ENCODE measurements at regions not wholly inside any gene's neighbourhood (a gene's known extent, or its start where the extent isn't known, plus 50 kb on each side); places are given as distances from the start of the nearest gene placed in this dataset.

DNA sequence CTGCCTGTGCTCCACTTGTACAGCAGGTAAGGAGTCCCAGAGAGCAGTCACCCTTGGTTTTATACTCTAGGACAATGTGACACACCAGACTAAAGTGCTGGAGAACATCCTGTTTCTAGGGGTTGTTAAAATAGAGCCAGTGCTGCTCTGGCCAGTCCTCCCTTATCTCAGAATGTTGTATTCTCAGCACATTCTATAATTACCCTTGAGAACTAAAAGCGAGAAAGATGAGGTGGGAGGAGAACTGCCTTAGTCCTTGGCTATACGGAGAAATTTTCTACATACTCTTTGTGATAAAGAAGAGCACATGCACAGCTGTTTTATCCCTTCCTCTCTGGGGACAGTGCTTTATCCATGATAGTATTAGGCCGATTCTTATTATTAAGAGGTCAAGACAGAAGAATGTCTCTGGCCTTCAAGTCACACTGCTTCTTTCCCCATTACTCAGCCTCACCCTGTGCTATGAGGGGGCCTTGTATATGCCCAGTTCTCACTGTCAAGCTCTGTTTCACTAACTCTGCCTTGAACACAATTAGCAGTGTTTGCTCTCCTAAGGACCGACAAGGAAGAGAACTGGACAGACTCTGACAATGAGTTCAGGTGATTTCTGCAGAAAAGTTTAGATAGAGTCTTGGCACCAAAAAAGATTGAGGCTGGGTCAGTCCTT lies 385.8 kb downstream of the TRIB2 start:
- Histone ChIP-seq H3K36me3 (ENCODE audit: insufficient read depth, low read length) (no peaks in the 10 kb centered on the region), H3K27me3 (ENCODE audit: insufficient read depth, low read length, poor library complexity) (no peaks in the 10 kb centered on the region), H3K9me3 (ENCODE audit: insufficient read depth, low read length, severe bottlenecking) (no peaks in the 10 kb centered on the region), H4K20me1 (ENCODE audit: insufficient read depth, low read length) (no peaks in the 10 kb centered on the region), H3K9ac (ENCODE audit: low read depth, low read length) (no peak overlapping the region), H3K79me2 (ENCODE audit: insufficient read depth, low read length) (no peaks in the 10 kb centered on the region), H3K4me2 (ENCODE audit: insufficient read depth, low read length) (no peak overlapping the region), H3K27ac (ENCODE audit: low read length) (no peak overlapping the region), H3K4me3 (ENCODE audit: low read depth in 1 of 2, low read length in 2 of 2) (no peak overlapping the region), H3K4me1 (ENCODE audit: insufficient read depth, low read length) (no peaks in the 10 kb centered on the region), H2AFZ (ENCODE audit: low read depth, low read length) (no peak overlapping the region)
- no peak for ATAC-seq (ENCODE audit: insufficient read depth, low read depth)
- no peak for TF ChIP-seq EZH2 (IDR thresholded peaks at IDR 0.05; ENCODE audit: borderline replicate concordance, low read depth, low read length, severe bottlenecking)
- TF ChIP-seq, protein P1, sequence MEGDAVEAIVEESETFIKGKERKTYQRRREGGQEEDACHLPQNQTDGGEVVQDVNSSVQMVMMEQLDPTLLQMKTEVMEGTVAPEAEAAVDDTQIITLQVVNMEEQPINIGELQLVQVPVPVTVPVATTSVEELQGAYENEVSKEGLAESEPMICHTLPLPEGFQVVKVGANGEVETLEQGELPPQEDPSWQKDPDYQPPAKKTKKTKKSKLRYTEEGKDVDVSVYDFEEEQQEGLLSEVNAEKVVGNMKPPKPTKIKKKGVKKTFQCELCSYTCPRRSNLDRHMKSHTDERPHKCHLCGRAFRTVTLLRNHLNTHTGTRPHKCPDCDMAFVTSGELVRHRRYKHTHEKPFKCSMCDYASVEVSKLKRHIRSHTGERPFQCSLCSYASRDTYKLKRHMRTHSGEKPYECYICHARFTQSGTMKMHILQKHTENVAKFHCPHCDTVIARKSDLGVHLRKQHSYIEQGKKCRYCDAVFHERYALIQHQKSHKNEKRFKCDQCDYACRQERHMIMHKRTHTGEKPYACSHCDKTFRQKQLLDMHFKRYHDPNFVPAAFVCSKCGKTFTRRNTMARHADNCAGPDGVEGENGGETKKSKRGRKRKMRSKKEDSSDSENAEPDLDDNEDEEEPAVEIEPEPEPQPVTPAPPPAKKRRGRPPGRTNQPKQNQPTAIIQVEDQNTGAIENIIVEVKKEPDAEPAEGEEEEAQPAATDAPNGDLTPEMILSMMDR (IDR thresholded peaks at IDR 0.05; ENCODE audit: borderline replicate concordance, extremely low read depth, low read length, poor library complexity, severe bottlenecking): no peak
- no peak for DNase-seq

DNA sequence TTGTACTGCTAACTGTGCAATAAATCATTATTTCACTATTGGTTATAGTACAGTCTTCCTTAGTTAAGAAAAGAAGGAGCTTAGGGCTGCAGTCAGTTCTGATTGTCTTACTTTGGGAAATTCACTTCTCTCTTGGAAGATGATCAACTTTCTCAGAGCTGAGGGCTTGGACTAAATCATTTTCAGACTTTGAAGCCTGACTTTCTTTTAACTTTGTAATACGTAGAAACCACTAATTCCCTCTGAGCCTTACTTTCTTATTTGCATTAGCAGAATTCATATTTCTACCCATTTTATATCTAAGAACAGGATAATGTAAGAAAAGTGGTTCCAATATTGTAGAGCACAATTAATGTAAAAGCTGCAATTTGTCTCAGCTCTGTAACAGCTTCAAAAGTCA lies 386.4 kb downstream of the TRIB2 start:
- no peak overlapping the region for H3K4me3 ChIP-seq (ENCODE audit: low read depth in 1 of 2, low read length in 2 of 2)
- H4K20me1 ChIP-seq (ENCODE audit: insufficient read depth, low read length): no peaks in the 10 kb centered on the region
- H2AFZ ChIP-seq (ENCODE audit: low read depth, low read length): no peak overlapping the region
- H3K4me1 ChIP-seq (ENCODE audit: insufficient read depth, low read length): no peaks in the 10 kb centered on the region
- no peak overlapping the region for H3K27ac ChIP-seq (ENCODE audit: low read length)
- H3K4me2 ChIP-seq (ENCODE audit: insufficient read depth, low read length): no peak overlapping the region
- no peak for TF ChIP-seq EZH2 (IDR thresholded peaks at IDR 0.05; ENCODE audit: borderline replicate concordance, low read depth, low read length, severe bottlenecking)
- TF ChIP-seq, protein P1 (IDR thresholded peaks at IDR 0.05; ENCODE audit: borderline replicate concordance, extremely low read depth, low read length, poor library complexity, severe bottlenecking): no peak
- H3K27me3 ChIP-seq (ENCODE audit: insufficient read depth, low read length, poor library complexity): no peaks in the 10 kb centered on the region
- H3K9me3 ChIP-seq (ENCODE audit: insufficient read depth, low read length, severe bottlenecking): no peaks in the 10 kb centered on the region
- no peak for DNase-seq
- ATAC-seq (ENCODE audit: insufficient read depth, low read depth): no peak
- H3K79me2 ChIP-seq (ENCODE audit: insufficient read depth, low read length): no peaks in the 10 kb centered on the region
- H3K9ac ChIP-seq (ENCODE audit: low read depth, low read length): no peak overlapping the region
- H3K36me3 ChIP-seq (ENCODE audit: insufficient read depth, low read length): no peaks in the 10 kb centered on the region

DNA sequence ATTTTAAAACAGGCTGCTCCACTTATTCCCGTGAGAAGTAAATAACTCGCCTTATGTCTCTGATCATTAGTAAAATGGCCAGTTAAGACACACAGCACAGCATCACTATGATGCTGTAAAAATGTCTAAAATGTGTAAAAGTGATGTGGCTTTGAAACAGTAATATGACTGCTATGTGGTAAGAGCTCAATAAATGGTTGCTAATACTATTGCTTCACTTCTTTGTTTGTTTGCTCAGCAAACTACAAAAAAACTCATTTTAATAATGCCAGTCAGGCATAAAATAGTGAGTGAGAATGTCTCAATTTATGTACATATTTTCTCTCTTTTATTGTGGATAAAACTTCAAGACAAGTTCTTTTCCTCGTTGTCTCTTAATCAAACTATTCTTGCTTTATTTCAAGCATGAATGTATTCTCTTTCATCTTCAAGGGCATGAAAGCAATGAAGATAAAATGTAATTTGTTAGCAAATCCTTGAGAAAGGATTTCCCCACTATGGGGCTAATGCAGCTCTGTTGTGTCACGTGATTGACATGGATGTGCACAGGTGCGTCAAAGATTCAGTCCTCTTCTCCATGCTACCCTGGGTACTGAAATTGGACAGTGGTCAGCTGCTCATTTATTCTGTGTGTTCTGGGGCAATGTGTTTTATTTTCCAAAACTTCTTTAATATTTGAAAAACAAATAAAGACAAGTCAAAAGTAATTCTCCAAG lies 387.2 kb downstream of the TRIB2 start:
- H3K36me3 ChIP-seq (ENCODE audit: insufficient read depth, low read length): no peaks in the 10 kb centered on the region
- no peak overlapping the region for H2AFZ ChIP-seq (ENCODE audit: low read depth, low read length)
- DNase-seq: no peak
- H3K27me3 ChIP-seq (ENCODE audit: insufficient read depth, low read length, poor library complexity): no peaks in the 10 kb centered on the region
- H3K4me3 ChIP-seq (ENCODE audit: low read depth in 1 of 2, low read length in 2 of 2): no peak overlapping the region
- no peaks in the 10 kb centered on the region for H3K79me2 ChIP-seq (ENCODE audit: insufficient read depth, low read length)
- no peak overlapping the region for H3K4me2 ChIP-seq (ENCODE audit: insufficient read depth, low read length)
- H3K27ac ChIP-seq (ENCODE audit: low read length): no peak overlapping the region
- ATAC-seq (ENCODE audit: insufficient read depth, low read depth): no peak
- H3K9me3 ChIP-seq (ENCODE audit: insufficient read depth, low read length, severe bottlenecking): no peaks in the 10 kb centered on the region
- no peaks in the 10 kb centered on the region for H3K4me1 ChIP-seq (ENCODE audit: insufficient read depth, low read length)
- TF ChIP-seq, protein P1 (IDR thresholded peaks at IDR 0.05; ENCODE audit: borderline replicate concordance, extremely low read depth, low read length, poor library complexity, severe bottlenecking): no peak
- no peak for TF ChIP-seq EZH2 (IDR thresholded peaks at IDR 0.05; ENCODE audit: borderline replicate concordance, low read depth, low read length, severe bottlenecking)
- H4K20me1 ChIP-seq (ENCODE audit: insufficient read depth, low read length): no peaks in the 10 kb centered on the region
- no peak overlapping the region for H3K9ac ChIP-seq (ENCODE audit: low read depth, low read length)
